ENCODE measurements at regions not wholly inside any gene's neighbourhood (a gene's known extent, or its start where the extent isn't known, plus 50 kb on each side); places are given as distances from the start of the nearest gene placed in this dataset.

- TF ChIP-seq POLR2AphosphoS5 (IDR thresholded peaks at IDR 0.05; ENCODE audit: borderline replicate concordance, low read depth, low read length) (no peak), FOXP2 (optimal IDR thresholded peaks at IDR 0.05; ENCODE audit: control extremely low read depth, extremely low read length, insufficient read depth) (no peak)
These were observed 83.9 kb upstream of the ITGB1 start for GRCh38 chr10:33041783-33042437.

Measured in SK-N-MC (cell line).